HepG2 (cell line): ENCODE measurements at regions not wholly inside any gene's neighbourhood (a gene's known extent, or its start where the extent isn't known, plus 50 kb on each side); places are given as distances from the start of the nearest gene placed in this dataset.
A peak's percentile ranks its signal among the peaks of the same experiment; 100 is the strongest.

Experiments used
- ATAC-seq: fragments of 200-7000 bp; cut with Tn5 transposase; 3 replicates; pipeline ENCODE4 v1.9.1; 2020; ENCODE audit warnings: mild to moderate bottlenecking, moderate library complexity
- BruUV-seq: library from RNA; stranded (reverse); fragments of 400-500 nt; replicated peaks from 2 replicates; lab custom pipeline; 2021; lab: Mats Ljungman, UMichigan
- CTCF ChIA-PET: fragments of 300-600 bp; formaldehyde crosslinking; extraction: SDS; loops from one replicate; lab custom pipeline; 2021; ENCODE audit warnings: low total read pairs, inconsistent platforms, low intra/inter-chr PET ratio; lab: Yijun Ruan, JAX
- POLR2A ChIA-PET: fragments of 350-600 bp; sonication (Branson Sonifier 250); formaldehyde crosslinking; loops from one replicate; lab custom pipeline; 2020; ENCODE audit warnings: antibody characterized with exemption, inconsistent platforms; lab: Yijun Ruan, JAX
- DNase-seq: peaks from one replicate; pipeline ENCODE4 v3.0.0-alpha.2; 2015; ENCODE audit warnings: low spot score
- FAIRE-seq: peaks from 3 replicates; lab custom pipeline; 2011; peaks lifted over from hg19 to GRCh38; lab: Jason Lieb, UNC
- H2AFZ ChIP-seq: one replicate; pipeline ENCODE4 v1.6.1; 2011; ENCODE audit warnings: low read length, inconsistent platforms
- H3K27ac ChIP-seq: fragments of 300-600 bp; 3 replicates; pipeline ENCODE4 v1.8.0; 2011; ENCODE audit warnings: mixed run types, mild to moderate bottlenecking, mixed read lengths, low read length, inconsistent platforms; ENCODE audit not compliant: insufficient read depth; ENCODE audit errors: extremely low read length
- H3K27me3 ChIP-seq, 2 experiments: fragments of 200-600 bp in 1 of 2; 2 replicates in 1 of 2; 3 replicates in 1 of 2; pipeline versions ENCODE4 v1.6.0 to v1.8.0; 2011; ENCODE audit warnings: low read length in 2 of 2, mild to moderate bottlenecking in 2 of 2, moderate library complexity in 2 of 2, inconsistent platforms in 1 of 2; ENCODE audit not compliant: insufficient read depth in 2 of 2, control insufficient read depth in 1 of 2
- H3K36me3 ChIP-seq, 2 experiments: fragments of 200-600 bp in 1 of 2; replicated peaks in 1 of 2; 2 replicates in 1 of 2; 3 replicates in 1 of 2; pipeline versions ENCODE4 v1.5.1 to v1.8.0; 2011; ENCODE audit warnings: low read length in 2 of 2, inconsistent platforms in 1 of 2; ENCODE audit not compliant: insufficient read depth in 2 of 2, control insufficient read depth in 1 of 2
- H3K4me1 ChIP-seq: 2 replicates; pipeline ENCODE4 v1.5.1; 2012; ENCODE audit warnings: low read length, inconsistent platforms; ENCODE audit not compliant: insufficient read depth
- H3K4me2 ChIP-seq: 2 replicates; pipeline ENCODE4 v1.6.0; 2011; ENCODE audit warnings: low read depth, low read length, inconsistent platforms
- H3K4me3 ChIP-seq, 3 experiments: fragments of 200-600 bp in 1 of 3; sonication (generic), shearing (Covaris generic) in 1 of 3; replicated peaks in 1 of 3; 2 replicates each; pipeline ENCODE4 v1.5.1; 2011 to 2016; ENCODE audit warnings: low read length in 3 of 3, inconsistent platforms in 2 of 3, low read depth in 2 of 3, mild to moderate bottlenecking in 2 of 3, control low read depth in 1 of 3, mixed read lengths in 1 of 3; ENCODE audit not compliant: insufficient read depth in 1 of 3
- H3K79me2 ChIP-seq: one replicate; pipeline ENCODE4 v1.6.1; 2011; ENCODE audit warnings: low read length, inconsistent platforms; ENCODE audit not compliant: insufficient read depth
- H3K9ac ChIP-seq: 2 replicates; pipeline ENCODE4 v1.6.0; 2011; ENCODE audit warnings: mild to moderate bottlenecking, low read depth, low read length, inconsistent platforms; ENCODE audit not compliant: insufficient read depth
- H3K9me3 ChIP-seq: 2 replicates; pipeline ENCODE4 v1.5.1; 2012; ENCODE audit warnings: mild to moderate bottlenecking, low read length
- H4K20me1 ChIP-seq: 2 replicates; pipeline ENCODE4 v1.6.0; 2011; ENCODE audit warnings: inconsistent platforms, mild to moderate bottlenecking, low read length, moderate library complexity; ENCODE audit not compliant: insufficient read depth
- CBFB ChIP-seq: sonication (generic); formaldehyde crosslinking; IDR thresholded peaks from 2 replicates; pipeline ENCODE4 v1.4.0; 2020; ENCODE audit warnings: missing genetic modification reagents
- HNF4A ChIP-seq: sonication (generic); formaldehyde crosslinking; IDR thresholded peaks from 2 replicates; pipeline ENCODE4 v1.4.0; 2020; ENCODE audit warnings: missing genetic modification reagents
- JARID2 ChIP-seq: sonication (generic); formaldehyde crosslinking; IDR thresholded peaks from 2 replicates; pipeline ENCODE4 v1.8.1; 2023; ENCODE audit warnings: missing genetic modification reagents, inconsistent platforms; ENCODE audit not compliant: insufficient replicate concordance
- SPEN ChIP-seq: sonication (generic); formaldehyde crosslinking; IDR thresholded peaks from 2 replicates; pipeline ENCODE4 v1.5.1; 2020; ENCODE audit warnings: low read depth, mild to moderate bottlenecking, missing genetic modification reagents
- ZBTB44 ChIP-seq: sonication (generic); formaldehyde crosslinking; IDR thresholded peaks from 2 replicates; pipeline ENCODE4 v1.4.0; 2020; ENCODE audit warnings: missing genetic modification reagents
- ZNF263 ChIP-seq: sonication (generic); formaldehyde crosslinking; IDR thresholded peaks from 2 replicates; pipeline ENCODE4 v1.4.0; 2020; ENCODE audit warnings: missing genetic modification reagents
- ZNF816 ChIP-seq: sonication (generic); formaldehyde crosslinking; IDR thresholded peaks from 2 replicates; pipeline ENCODE4 v1.8.0; 2022; ENCODE audit warnings: missing genetic modification reagents, mild to moderate bottlenecking, borderline replicate concordance
- WGBS: methylation state at CpG from one replicate; pipeline ENCODE4 v1.1.6; 2017; ENCODE audit warnings: low lambda C conversion rate; 5-methylcytosine and 5-hydroxymethylcytosine counted together
- in situ Hi-C: cut with HindIII; loops from 2 replicates; pipeline ENCODE4 v1.10.0; 2017; ENCODE audit warnings: low pct_unique_long_range_greater_than_20kb; ENCODE audit not compliant: extremely low pct_ligation_motif_present
- intact Hi-C: fragments of 100-400 bp; cut with micrococcal nuclease; formaldehyde crosslinking; loops from one replicate; pipeline ENCODE4 v1.10.0; 2022; ENCODE audit not compliant: unreplicated experiment
- TF ChIP-seq, protein P1 (sequence below): sonication (generic); formaldehyde crosslinking; IDR thresholded peaks from 2 replicates; pipeline ENCODE4 v1.4.0; 2020; ENCODE audit warnings: low read depth, mild to moderate bottlenecking, missing genetic modification reagents

DNA sequence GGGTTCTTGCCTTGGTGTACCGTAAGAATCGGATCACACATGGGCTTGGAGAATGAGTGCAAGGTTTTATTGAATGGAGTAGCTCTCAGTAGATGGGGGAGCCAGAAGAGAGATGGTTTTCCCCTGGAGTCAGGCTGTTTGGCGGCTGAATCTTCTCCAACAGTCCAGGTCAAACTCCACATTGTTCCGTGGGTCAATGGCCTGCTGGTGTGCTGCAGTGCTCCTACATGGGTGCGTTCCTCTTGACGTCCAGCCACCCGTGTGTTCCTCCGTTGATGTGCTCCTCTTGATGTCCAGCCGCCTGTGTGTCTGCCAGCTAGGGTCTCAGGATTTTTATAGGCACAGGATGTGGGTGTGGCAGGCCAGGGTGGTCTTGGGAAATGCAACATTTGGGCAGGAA, 69.3 kb upstream of the AGBL1 start:
- Histone ChIP-seq H3K4me2 (no peak overlapping the region), H3K9ac (no peak overlapping the region), H3K79me2 (no peaks in the 10 kb centered on the region), H3K36me3 (no peaks in the 10 kb centered on the region), H3K4me3 (no peak overlapping the region), H3K27ac (no peak overlapping the region), H3K9me3 (no peaks in the 10 kb centered on the region), H4K20me1 (no peaks in the 10 kb centered on the region), H2AFZ (no peak overlapping the region), H3K4me1 (peaks cover 16% of the 10 kb centered on the region), H3K27me3 (no peaks in the 10 kb centered on the region)
- BruUV-seq: no TSS peak
- in situ Hi-C loops (no loop called here), intact Hi-C loops (no loop called here)
- CTCF ChIA-PET: no interaction called here
- FAIRE-seq (no peak), ATAC-seq (peak; percentile 74), DNase-seq (no peak)
- POLR2A ChIA-PET: no interaction called here
- TF ChIP-seq CBFB (CRISPR knock-in tag) (no peak), JARID2 (CRISPR knock-in tag) (no peak), HNF4A (CRISPR knock-in tag) (peak; percentile 17; the same call in 1 of the 2 replicates), ZNF263 (CRISPR knock-in tag) (peak; percentile 79), ZNF816 (CRISPR knock-in tag) (no peak), ZBTB44 (CRISPR knock-in tag) (no peak), SPEN (CRISPR knock-in tag) (no peak)
- TF ChIP-seq, protein P1, sequence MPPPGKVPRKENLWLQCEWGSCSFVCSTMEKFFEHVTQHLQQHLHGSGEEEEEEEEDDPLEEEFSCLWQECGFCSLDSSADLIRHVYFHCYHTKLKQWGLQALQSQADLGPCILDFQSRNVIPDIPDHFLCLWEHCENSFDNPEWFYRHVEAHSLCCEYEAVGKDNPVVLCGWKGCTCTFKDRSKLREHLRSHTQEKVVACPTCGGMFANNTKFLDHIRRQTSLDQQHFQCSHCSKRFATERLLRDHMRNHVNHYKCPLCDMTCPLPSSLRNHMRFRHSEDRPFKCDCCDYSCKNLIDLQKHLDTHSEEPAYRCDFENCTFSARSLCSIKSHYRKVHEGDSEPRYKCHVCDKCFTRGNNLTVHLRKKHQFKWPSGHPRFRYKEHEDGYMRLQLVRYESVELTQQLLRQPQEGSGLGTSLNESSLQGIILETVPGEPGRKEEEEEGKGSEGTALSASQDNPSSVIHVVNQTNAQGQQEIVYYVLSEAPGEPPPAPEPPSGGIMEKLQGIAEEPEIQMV (CRISPR knock-in tag): 0 out of 2 replicates have a peak, but pooled peaks have one; percentile 57
- 23% methylated on average over 6 of the region's 9 CpGs for WGBS
